A549 (cell line): ENCODE measurements at regions not wholly inside any gene's neighbourhood (a gene's known extent, or its start where the extent isn't known, plus 50 kb on each side); places are given as distances from the start of the nearest gene placed in this dataset.

Experiments used
- CTCF ChIP-seq: fragments of >200 bp; sonication (Bioruptor Twin); formaldehyde crosslinking; IDR thresholded peaks from 3 replicates; pipeline ENCODE4 v1.5.1; 2016
- E2F6 ChIP-seq: IDR thresholded peaks from 2 replicates; pipeline ENCODE4 v1.6.1; 2012; ENCODE audit warnings: low read depth, borderline replicate concordance
- EHMT2 ChIP-seq: fragments of 200-600 bp; sonication (generic); IDR thresholded peaks from 2 replicates; pipeline ENCODE4 v1.6.1; 2016; ENCODE audit warnings: antibody characterized with exemption, low read depth, mild to moderate bottlenecking, moderate library complexity
- EP300 ChIP-seq, 2 experiments: fragments of >200 bp; sonication (Bioruptor Twin); formaldehyde crosslinking; IDR thresholded peaks; 2 replicates in 1 of 2; 3 replicates in 1 of 2; pipeline ENCODE4 v1.6.1; 2016 to 2017
- HMGXB4 ChIP-seq: fragments of 250-450 bp; sonication (Bioruptor Pico); IDR thresholded peaks from 2 replicates; pipeline ENCODE4 v1.5.0; 2021; ENCODE audit warnings: mild to moderate bottlenecking, moderate library complexity, borderline replicate concordance
- JUN ChIP-seq, 2 experiments: fragments of >200 bp; sonication (Bioruptor Twin); formaldehyde crosslinking; IDR thresholded peaks; 2 replicates in 1 of 2; 3 replicates in 1 of 2; pipeline ENCODE4 v1.6.1; 2016 to 2017
- JUNB ChIP-seq: fragments of >200 bp; sonication (Bioruptor Twin); formaldehyde crosslinking; IDR thresholded peaks from 2 replicates; pipeline ENCODE4 v1.6.1; 2016
- MAX ChIP-seq: IDR thresholded peaks from 2 replicates; pipeline ENCODE4 v1.6.1; 2012
- MYC ChIP-seq: IDR thresholded peaks from 2 replicates; pipeline ENCODE4 v1.6.1; 2012; ENCODE audit warnings: mild to moderate bottlenecking, inconsistent platforms, low read length, improper control_type of control experiment, borderline replicate concordance
- POLR2A ChIP-seq: IDR thresholded peaks from 2 replicates; pipeline ENCODE4 v1.6.1; 2012; ENCODE audit warnings: mild to moderate bottlenecking, low read length
- REST ChIP-seq: fragments of 200-600 bp; sonication (generic); IDR thresholded peaks from 2 replicates; pipeline ENCODE4 v1.6.1; 2016; ENCODE audit warnings: antibody characterized with exemption, mild to moderate bottlenecking, moderate library complexity
- SMC3 ChIP-seq: fragments of >200 bp; sonication (Bioruptor Twin); formaldehyde crosslinking; IDR thresholded peaks from 3 replicates; pipeline ENCODE4 v1.6.1; 2018; ENCODE audit warnings: inconsistent platforms
- ZFP36 ChIP-seq: fragments of 450-650 bp; IDR thresholded peaks from 2 replicates; pipeline ENCODE4 v1.6.1; 2014; ENCODE audit warnings: borderline replicate concordance; ENCODE audit not compliant: partially characterized antibody

GRCh38 chr4:124899997-124900396 lies 187.5 kb upstream of the ANKRD50 start:
- TF ChIP-seq POLR2A: no peak
- TF ChIP-seq CTCF: no peak
- no peak for TF ChIP-seq REST
- TF ChIP-seq SMC3: no peak
- TF ChIP-seq MYC: no peak
- no peak for TF ChIP-seq EP300 (IDR thresholded peaks at IDR 0.05)
- TF ChIP-seq HMGXB4: no peak
- TF ChIP-seq E2F6: no peak
- TF ChIP-seq JUN (IDR thresholded peaks at IDR 0.05): no peak
- TF ChIP-seq ZFP36: no peak
- TF ChIP-seq EHMT2: no peak
- TF ChIP-seq JUNB: no peak
- TF ChIP-seq MAX: no peak
